Liver (tissue), 3 donors: ENCODE measurements at regions not wholly inside any gene's neighbourhood (a gene's known extent, or its start where the extent isn't known, plus 50 kb on each side); places are given as distances from the start of the nearest gene placed in this dataset.

ENCODE experiments used
- EGR1 ChIP-seq, 2 donors: IDR thresholded peaks; 2 replicates each; pipeline ENCODE4 v1.6.1; 2016 to 2018; ENCODE audit warnings: antibody characterized with exemption in 2 of 2, low read depth in 2 of 2
- FOXA1 ChIP-seq: IDR thresholded peaks from 2 replicates; pipeline ENCODE4 v1.6.1; 2016; ENCODE audit warnings: antibody characterized with exemption
- FOXA2 ChIP-seq: IDR thresholded peaks from 2 replicates; pipeline ENCODE4 v1.6.1; 2016; ENCODE audit warnings: antibody characterized with exemption
- GABPA ChIP-seq, 2 donors: IDR thresholded peaks in 1 of 2; conservative IDR thresholded peaks in 1 of 2; 2 replicates each; pipeline ENCODE4 v1.6.1; 2016; ENCODE audit warnings: antibody characterized with exemption in 2 of 2, mild to moderate bottlenecking in 1 of 2, moderate library complexity in 1 of 2
- REST ChIP-seq: IDR thresholded peaks from 2 replicates; pipeline ENCODE4 v1.6.1; 2016; ENCODE audit warnings: antibody characterized with exemption, mild to moderate bottlenecking
- SP1 ChIP-seq: IDR thresholded peaks from 2 replicates; pipeline ENCODE4 v1.6.1; 2018; ENCODE audit warnings: antibody characterized with exemption, mild to moderate bottlenecking
- YY1 ChIP-seq: IDR thresholded peaks from 2 replicates; pipeline ENCODE4 v1.6.1; 2016; ENCODE audit warnings: antibody characterized with exemption, mild to moderate bottlenecking
- ZBTB33 ChIP-seq: IDR thresholded peaks from 2 replicates; pipeline ENCODE4 v1.6.1; 2016; ENCODE audit warnings: antibody characterized with exemption
- TF ChIP-seq, protein P1 (sequence below): fragments of 150-350 bp; IDR thresholded peaks from 2 replicates; pipeline ENCODE4 v1.5.1; 2017; ENCODE audit warnings: improper control_type of control experiment, low read depth, low read length; ENCODE audit not compliant: missing input control
- donor health status: healthy.
- donor health status: healthy.

- TF ChIP-seq, protein P1, sequence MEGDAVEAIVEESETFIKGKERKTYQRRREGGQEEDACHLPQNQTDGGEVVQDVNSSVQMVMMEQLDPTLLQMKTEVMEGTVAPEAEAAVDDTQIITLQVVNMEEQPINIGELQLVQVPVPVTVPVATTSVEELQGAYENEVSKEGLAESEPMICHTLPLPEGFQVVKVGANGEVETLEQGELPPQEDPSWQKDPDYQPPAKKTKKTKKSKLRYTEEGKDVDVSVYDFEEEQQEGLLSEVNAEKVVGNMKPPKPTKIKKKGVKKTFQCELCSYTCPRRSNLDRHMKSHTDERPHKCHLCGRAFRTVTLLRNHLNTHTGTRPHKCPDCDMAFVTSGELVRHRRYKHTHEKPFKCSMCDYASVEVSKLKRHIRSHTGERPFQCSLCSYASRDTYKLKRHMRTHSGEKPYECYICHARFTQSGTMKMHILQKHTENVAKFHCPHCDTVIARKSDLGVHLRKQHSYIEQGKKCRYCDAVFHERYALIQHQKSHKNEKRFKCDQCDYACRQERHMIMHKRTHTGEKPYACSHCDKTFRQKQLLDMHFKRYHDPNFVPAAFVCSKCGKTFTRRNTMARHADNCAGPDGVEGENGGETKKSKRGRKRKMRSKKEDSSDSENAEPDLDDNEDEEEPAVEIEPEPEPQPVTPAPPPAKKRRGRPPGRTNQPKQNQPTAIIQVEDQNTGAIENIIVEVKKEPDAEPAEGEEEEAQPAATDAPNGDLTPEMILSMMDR = no peak
- no peak for TF ChIP-seq YY1
- no peak for TF ChIP-seq REST
- TF ChIP-seq SP1 = no peak
- no peak for TF ChIP-seq GABPA (IDR thresholded peaks at IDR 0.05 in 1 of 2, conservative IDR thresholded peaks at IDR 0.05 in 1 of 2)
- TF ChIP-seq EGR1 (IDR thresholded peaks at IDR 0.05; ENCODE audit: low read depth in 2 of 2) = no peak
- TF ChIP-seq ZBTB33 = no peak
- TF ChIP-seq FOXA2 = no peak
- no peak for TF ChIP-seq FOXA1
These were observed 142.1 kb downstream of the GPBP1 start for GRCh38 chr5:57315941-57316340.
